H9 (cell line): ENCODE measurements at regions not wholly inside any gene's neighbourhood (a gene's known extent, or its start where the extent isn't known, plus 50 kb on each side); places are given as distances from the start of the nearest gene placed in this dataset.

Source experiments
- DNase-seq: peaks from one replicate; pipeline ENCODE4 v3.0.0-alpha.2; 2017
- H2AFZ ChIP-seq: one replicate; pipeline ENCODE4 v1.6.1; 2013; ENCODE audit warnings: mild to moderate bottlenecking, low read length, control low read depth, moderate library complexity
- H2AK5ac ChIP-seq: 2 replicates; pipeline ENCODE4 v1.6.1; 2013; ENCODE audit warnings: low read length, control low read depth, mixed read lengths; ENCODE audit not compliant: insufficient read length
- H2BK120ac ChIP-seq: one replicate; pipeline ENCODE4 v1.6.1; 2013; ENCODE audit warnings: low read depth, mild to moderate bottlenecking, low read length, control low read depth, inconsistent platforms; ENCODE audit not compliant: poor library complexity, severe bottlenecking
- H2BK12ac ChIP-seq: 2 replicates; pipeline ENCODE4 v1.6.1; 2013; ENCODE audit warnings: low read length, control low read depth, mixed read lengths, low read depth; ENCODE audit not compliant: insufficient read length
- H2BK15ac ChIP-seq: 2 replicates; pipeline ENCODE4 v1.6.1; 2013; ENCODE audit warnings: low read depth, low read length, control low read depth
- H2BK20ac ChIP-seq: one replicate; pipeline ENCODE4 v1.6.1; 2013; ENCODE audit warnings: low read depth, mild to moderate bottlenecking, low read length, control low read depth, inconsistent platforms; ENCODE audit not compliant: poor library complexity, severe bottlenecking
- H2BK5ac ChIP-seq: 2 replicates; pipeline ENCODE4 v1.6.1; 2013; ENCODE audit warnings: low read length, control low read depth, mixed read lengths; ENCODE audit not compliant: insufficient read length
- H3K14ac ChIP-seq: 2 replicates; pipeline ENCODE4 v1.6.1; 2013; ENCODE audit warnings: low read length, control low read depth; ENCODE audit not compliant: insufficient read depth
- H3K18ac ChIP-seq: 2 replicates; pipeline ENCODE4 v1.6.1; 2013; ENCODE audit warnings: low read depth, mild to moderate bottlenecking, mixed read lengths, low read length, control low read depth; ENCODE audit not compliant: insufficient read length
- H3K23ac ChIP-seq: 2 replicates; pipeline ENCODE4 v1.6.1; 2013; ENCODE audit warnings: low read length, control low read depth, mixed read lengths, low read depth; ENCODE audit not compliant: insufficient read length
- H3K23me2 ChIP-seq: 2 replicates; pipeline ENCODE4 v1.6.1; 2013; ENCODE audit warnings: low read depth, mild to moderate bottlenecking, mixed read lengths, low read length, control low read depth; ENCODE audit not compliant: insufficient read length, poor library complexity, severe bottlenecking
- H3K27ac ChIP-seq: 2 replicates; pipeline ENCODE4 v1.5.1; 2013; ENCODE audit warnings: low read length, control low read depth, mixed read lengths, low read depth; ENCODE audit not compliant: insufficient read length
- H3K27me3 ChIP-seq: 2 replicates; pipeline ENCODE4 v1.6.1; 2013; ENCODE audit warnings: low read length, control low read depth, inconsistent platforms; ENCODE audit not compliant: insufficient read depth
- H3K4ac ChIP-seq: 2 replicates; pipeline ENCODE4 v1.6.1; 2013; ENCODE audit warnings: low read depth, mild to moderate bottlenecking, control low read depth, inconsistent platforms, low read length, moderate library complexity
- H3K4me1 ChIP-seq: 2 replicates; pipeline ENCODE4 v1.6.1; 2013; ENCODE audit warnings: low read length, control low read depth, inconsistent platforms; ENCODE audit not compliant: insufficient read depth
- H3K4me2 ChIP-seq: 2 replicates; pipeline ENCODE4 v1.6.1; 2013; ENCODE audit warnings: low read length, control low read depth, mixed read lengths; ENCODE audit not compliant: insufficient read length, insufficient read depth
- H3K56ac ChIP-seq: 2 replicates; pipeline ENCODE4 v1.6.1; 2013; ENCODE audit warnings: low read depth, mild to moderate bottlenecking, mixed read lengths, low read length, control low read depth; ENCODE audit not compliant: insufficient read length
- H3K79me1 ChIP-seq: 2 replicates; pipeline ENCODE4 v1.6.1; 2013; ENCODE audit warnings: low read depth, mild to moderate bottlenecking, moderate library complexity, low read length, control low read depth, inconsistent platforms; ENCODE audit not compliant: insufficient read depth, poor library complexity, severe bottlenecking
- H3K79me2 ChIP-seq: 2 replicates; pipeline ENCODE4 v1.6.1; 2013; ENCODE audit warnings: low read length, control low read depth, inconsistent platforms; ENCODE audit not compliant: insufficient read depth
- H3K9ac ChIP-seq: 2 replicates; pipeline ENCODE4 v1.6.1; 2013; ENCODE audit warnings: low read length, control low read depth, mixed read lengths; ENCODE audit not compliant: insufficient read length; ENCODE audit errors: extremely low read depth
- H3K9me3 ChIP-seq: one replicate; pipeline ENCODE4 v1.6.1; 2013; ENCODE audit warnings: low read depth, low read length, inconsistent platforms; ENCODE audit not compliant: control insufficient read depth
- H3T11ph ChIP-seq: one replicate; pipeline ENCODE4 v1.6.1; 2013; ENCODE audit warnings: mild to moderate bottlenecking, low read length, control low read depth, inconsistent platforms
- H4K20me1 ChIP-seq: one replicate; pipeline ENCODE4 v1.6.1; 2013; ENCODE audit not compliant: control insufficient read depth, insufficient read length, insufficient read depth
- H4K5ac ChIP-seq: 2 replicates; pipeline ENCODE4 v1.6.1; 2013; ENCODE audit warnings: low read depth, mild to moderate bottlenecking, mixed read lengths, low read length, control low read depth; ENCODE audit not compliant: insufficient read length
- H4K8ac ChIP-seq: replicated peaks from 2 replicates; pipeline ENCODE4 v1.6.1; 2013; ENCODE audit warnings: low read length, control low read depth, mixed read lengths, low read depth; ENCODE audit not compliant: insufficient read length
- H4K91ac ChIP-seq: 2 replicates; pipeline ENCODE4 v1.6.1; 2013; ENCODE audit warnings: low read depth, mild to moderate bottlenecking, moderate library complexity, mixed read lengths, low read length, control low read depth; ENCODE audit not compliant: insufficient read length
- H3K27ac Mint-ChIP-seq, 3 experiments: 2 replicates in 2 of 3; 3 replicates in 1 of 3; pipeline ENCODE4 v1.8.0; 2020 to 2021; ENCODE audit warnings: mixed read lengths in 3 of 3, mild to moderate bottlenecking in 1 of 3, moderate library complexity in 1 of 3
- H3K27me3 Mint-ChIP-seq: 2 replicates; pipeline ENCODE4 v1.8.0; 2021; ENCODE audit warnings: low read depth, mild to moderate bottlenecking, moderate library complexity, mixed read lengths
- H3K36me3 Mint-ChIP-seq, 3 experiments: 2 replicates in 2 of 3; 3 replicates in 1 of 3; pipeline ENCODE4 v1.8.0; 2020 to 2021; ENCODE audit warnings: low read depth in 3 of 3, mixed read lengths in 3 of 3; ENCODE audit not compliant: insufficient read depth in 1 of 3
- H3K4me1 Mint-ChIP-seq, 2 experiments: 2 replicates each; pipeline ENCODE4 v1.8.0; 2020; ENCODE audit warnings: mixed read lengths in 2 of 2
- H3K4me3 Mint-ChIP-seq, 2 experiments: 2 replicates in 1 of 2; 3 replicates in 1 of 2; pipeline ENCODE4 v1.8.0; 2020 to 2021; ENCODE audit warnings: mild to moderate bottlenecking in 2 of 2, mixed read lengths in 2 of 2, moderate library complexity in 1 of 2
- H3K9me3 Mint-ChIP-seq, 2 experiments: 2 replicates in 1 of 2; 3 replicates in 1 of 2; pipeline ENCODE4 v1.8.0; 2020; ENCODE audit warnings: mild to moderate bottlenecking in 2 of 2, mixed read lengths in 2 of 2, moderate library complexity in 1 of 2
- CTCF ChIP-seq: fragments of 200-600 bp; sonication (generic); conservative IDR thresholded peaks from 3 replicates; pipeline ENCODE4 v1.8.0; 2021; ENCODE audit warnings: antibody characterized with exemption, mild to moderate bottlenecking
- WGBS: extraction: QIAGEN DNeasy Blood & Tissue Kit; methylation state at CpG from one replicate; pipeline ENCODE4 v1.1.7; 2013; ENCODE audit warnings: missing lambda C conversion rate, low lambda C conversion rate, mixed read lengths; ENCODE audit not compliant: insufficient read length; ENCODE audit errors: extremely low coverage; 5-methylcytosine and 5-hydroxymethylcytosine counted together

- H3K4me1 ChIP-seq = no peaks in the 10 kb centered on the region
- H3K14ac ChIP-seq = no peak overlapping the region
- Mint-ChIP-seq H3K27me3 (peaks cover 2% of the 10 kb centered on the region; the same call in 1 of the 2 replicates), H3K4me1 (peaks cover 0 to 3% of the 10 kb centered on the region in 2 experiments; a peak in 2 of 4 replicates), H3K36me3 (peaks cover 14 to 25% (median 18%) of the 10 kb centered on the region in 3 experiments), H3K27ac (no peak overlapping the region), H3K9me3 (peaks cover 38 to 46% of the 10 kb centered on the region in 2 experiments), H3K4me3 (no peak overlapping the region)
- H2BK15ac ChIP-seq = no peak overlapping the region
- no peak overlapping the region for H4K91ac ChIP-seq
- TF ChIP-seq CTCF = no peak
- H2BK20ac ChIP-seq = no peak overlapping the region
- H4K8ac ChIP-seq = no peak overlapping the region
- no peaks in the 10 kb centered on the region for H3K27me3 ChIP-seq
- no peaks in the 10 kb centered on the region for H3K79me1 ChIP-seq
- no CpG with 5 or more reads among the region's 4 CpGs for WGBS
- no peak overlapping the region for H2AFZ ChIP-seq
- no peaks in the 10 kb centered on the region for H3K23me2 ChIP-seq
- no peaks in the 10 kb centered on the region for H3K79me2 ChIP-seq
- H3K56ac ChIP-seq = no peak overlapping the region
- no peaks in the 10 kb centered on the region for H4K20me1 ChIP-seq
- H3K4me2 ChIP-seq = no peak overlapping the region
- H3K9ac ChIP-seq = no peak overlapping the region
- no peak overlapping the region for H2BK120ac ChIP-seq
- H3T11ph ChIP-seq = no peak overlapping the region
- no peak for DNase-seq
- H3K23ac ChIP-seq = no peak overlapping the region
- no peak overlapping the region for H3K18ac ChIP-seq
- no peak overlapping the region for H4K5ac ChIP-seq
- H2AK5ac ChIP-seq = no peak overlapping the region
- H3K27ac ChIP-seq = no peak overlapping the region
- H2BK5ac ChIP-seq = no peak overlapping the region
- peaks cover 24% of the 10 kb centered on the region for H3K9me3 ChIP-seq
- no peak overlapping the region for H2BK12ac ChIP-seq
- H3K4ac ChIP-seq = no peak overlapping the region
Observed at GRCh38 chr4:183380901-183381300, 58.7 kb upstream of the CLDN24 start.
